ENCODE measurements at regions not wholly inside any gene's neighbourhood (a gene's known extent, or its start where the extent isn't known, plus 50 kb on each side); places are given as distances from the start of the nearest gene placed in this dataset.

DNA sequence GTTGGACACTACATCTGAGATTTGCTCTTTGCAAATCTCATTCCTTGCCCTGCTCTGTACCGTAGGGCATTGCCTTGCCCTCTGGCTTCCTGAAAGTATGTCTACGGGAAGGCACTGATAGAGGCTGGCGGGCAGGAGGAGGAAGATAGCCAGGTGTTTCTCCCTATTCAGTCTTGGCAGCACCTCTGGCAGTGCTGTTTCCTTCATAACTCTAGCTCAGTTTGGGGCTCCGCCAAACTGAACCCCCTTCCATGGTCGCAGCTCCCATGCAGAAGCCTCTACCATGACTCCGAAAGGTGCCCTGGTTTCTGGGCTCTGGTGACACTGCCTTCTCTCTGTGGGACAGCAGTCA lies 122.3 kb upstream of the PRR20G start:
- TF ChIP-seq, protein P1, sequence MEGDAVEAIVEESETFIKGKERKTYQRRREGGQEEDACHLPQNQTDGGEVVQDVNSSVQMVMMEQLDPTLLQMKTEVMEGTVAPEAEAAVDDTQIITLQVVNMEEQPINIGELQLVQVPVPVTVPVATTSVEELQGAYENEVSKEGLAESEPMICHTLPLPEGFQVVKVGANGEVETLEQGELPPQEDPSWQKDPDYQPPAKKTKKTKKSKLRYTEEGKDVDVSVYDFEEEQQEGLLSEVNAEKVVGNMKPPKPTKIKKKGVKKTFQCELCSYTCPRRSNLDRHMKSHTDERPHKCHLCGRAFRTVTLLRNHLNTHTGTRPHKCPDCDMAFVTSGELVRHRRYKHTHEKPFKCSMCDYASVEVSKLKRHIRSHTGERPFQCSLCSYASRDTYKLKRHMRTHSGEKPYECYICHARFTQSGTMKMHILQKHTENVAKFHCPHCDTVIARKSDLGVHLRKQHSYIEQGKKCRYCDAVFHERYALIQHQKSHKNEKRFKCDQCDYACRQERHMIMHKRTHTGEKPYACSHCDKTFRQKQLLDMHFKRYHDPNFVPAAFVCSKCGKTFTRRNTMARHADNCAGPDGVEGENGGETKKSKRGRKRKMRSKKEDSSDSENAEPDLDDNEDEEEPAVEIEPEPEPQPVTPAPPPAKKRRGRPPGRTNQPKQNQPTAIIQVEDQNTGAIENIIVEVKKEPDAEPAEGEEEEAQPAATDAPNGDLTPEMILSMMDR (conservative IDR thresholded peaks at IDR 0.05) = no peak
- no peak for TF ChIP-seq EZH2 (IDR thresholded peaks at IDR 0.05; ENCODE audit: low read depth)
